Hematopoietic multipotent progenitor cell treated with erythropoietin and hydrocortisone succinate and interleukin-3 and kit ligand, for 17 days (in vitro differentiated cells): ENCODE measurements at regions not wholly inside any gene's neighbourhood (a gene's known extent, or its start where the extent isn't known, plus 50 kb on each side); places are given as distances from the start of the nearest gene placed in this dataset.

Experiments used
- DNase-seq: peaks from one replicate; pipeline ENCODE4 v3.0.0-alpha.2; 2015; ENCODE audit warnings: low spot score

- DNase-seq = no peak
Observed at GRCh38 chr5:164027738-164028137, 522.3 kb downstream of the MAT2B start.

GRCh38 chr5:164038128-164038783 is 532.8 kb downstream of the MAT2B start:
- DNase-seq = no peak

GRCh38 chr5:164041105-164041504 is 535.7 kb downstream of the MAT2B start:
- no peak for DNase-seq

GRCh38 chr5:164048359-164048926 is 543.0 kb downstream of the MAT2B start:
- DNase-seq = no peak

- no peak for DNase-seq
Observed at GRCh38 chr5:164051745-164052144, 546.3 kb downstream of the MAT2B start.

- no peak for DNase-seq
Observed at GRCh38 chr5:164052536-164053093, 547.2 kb downstream of the MAT2B start.

GRCh38 chr5:164053123-164053522 is 547.7 kb downstream of the MAT2B start:
- DNase-seq = no peak

- no peak for DNase-seq
Observed at GRCh38 chr5:164054461-164054860, 549.0 kb downstream of the MAT2B start.

- DNase-seq = no peak
Observed at GRCh38 chr5:164057121-164057520, 551.7 kb downstream of the MAT2B start.

- DNase-seq = no peak
Observed at GRCh38 chr5:164058621-164059020, 553.2 kb downstream of the MAT2B start.

- DNase-seq = no peak
Observed at GRCh38 chr5:164059471-164059870, 554.1 kb downstream of the MAT2B start.

GRCh38 chr5:164060786-164061355 is 555.5 kb downstream of the MAT2B start:
- no peak for DNase-seq

- no peak for DNase-seq
Observed at GRCh38 chr5:164062304-164062703, 556.9 kb downstream of the MAT2B start.

- no peak for DNase-seq
Observed at GRCh38 chr5:164065266-164065665, 559.8 kb downstream of the MAT2B start.

- no peak for DNase-seq
Observed at GRCh38 chr5:164071671-164072070, 566.3 kb downstream of the MAT2B start.

- DNase-seq = no peak
Observed at GRCh38 chr5:164073081-164073480, 567.7 kb downstream of the MAT2B start.

- DNase-seq = no peak
Observed at GRCh38 chr5:164076556-164076955, 571.1 kb downstream of the MAT2B start.

- no peak for DNase-seq
Observed at GRCh38 chr5:164090358-164090757, 584.9 kb downstream of the MAT2B start.

- no peak for DNase-seq
Observed at GRCh38 chr5:164091836-164092235, 586.4 kb downstream of the MAT2B start.

- no peak for DNase-seq
Observed at GRCh38 chr5:164094291-164094690, 588.9 kb downstream of the MAT2B start.

- DNase-seq = no peak
Observed at GRCh38 chr5:164097749-164098148, 592.3 kb downstream of the MAT2B start.

GRCh38 chr5:164098531-164098930 is 593.1 kb downstream of the MAT2B start:
- no peak for DNase-seq

GRCh38 chr5:164098979-164099378 is 593.6 kb downstream of the MAT2B start:
- DNase-seq = no peak
